ENCODE measurements at regions not wholly inside any gene's neighbourhood (a gene's known extent, or its start where the extent isn't known, plus 50 kb on each side); places are given as distances from the start of the nearest gene placed in this dataset.
"Not testable (repeated sequence)": the region's sequence is repeated elsewhere in the genome, so short reads cannot be mapped to it uniquely, and the experiment has no call there.

- no peaks in the 10 kb centered on the region for H3K27me3 ChIP-seq (ENCODE audit: low read depth)
- no peak for DNase-seq (ENCODE audit: low spot score in 2 of 2)
- no peaks in the 10 kb centered on the region for H3K36me3 ChIP-seq (replicated peaks)
- in situ Hi-C loops (cut with MboI; ENCODE audit: low sequenced_read_pairs) = loop anchor here (25.0 kb wide), 1 partner anchor 101 kb away; no protein-coding TSS in a partner anchor
- no peaks in the 10 kb centered on the region for H3K4me1 ChIP-seq
- H3K9me3 ChIP-seq = no peaks in the 10 kb centered on the region
- H3K4me3 ChIP-seq = no peak overlapping the region
Measured at GRCh38 chr17:14737984-14738651, 437.2 kb downstream of the HS3ST3B1 start.

DNA sequence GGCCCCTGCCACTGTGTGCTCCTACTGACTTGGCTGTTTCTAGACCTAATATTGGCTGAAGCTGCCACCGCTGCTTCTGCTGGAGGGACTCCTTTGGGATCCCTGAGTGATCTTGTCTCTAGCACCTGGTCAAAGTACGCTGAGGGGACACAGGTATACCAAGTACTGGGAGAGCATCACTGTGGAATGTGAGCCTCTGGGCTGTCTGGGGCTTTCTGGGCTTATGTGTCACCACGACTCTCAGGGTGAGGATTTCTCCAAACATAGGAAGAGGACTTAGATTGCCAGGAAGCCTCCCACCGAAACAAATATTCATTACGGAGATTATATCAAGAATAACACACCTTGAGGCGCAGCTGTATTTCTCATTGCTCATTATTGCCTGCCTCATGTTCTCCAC lies 435.8 kb downstream of the HS3ST3B1 start:
- DNase-seq (ENCODE audit: low spot score in 2 of 2) = no peak
- Histone ChIP-seq H3K27me3 (ENCODE audit: low read depth) (no peaks in the 10 kb centered on the region), H3K36me3 (replicated peaks) (no peaks in the 10 kb centered on the region), H3K9me3 (no peaks in the 10 kb centered on the region), H3K4me3 (no peak overlapping the region), H3K4me1 (no peaks in the 10 kb centered on the region)
- in situ Hi-C loops (cut with MboI; ENCODE audit: low sequenced_read_pairs) = loop anchor here (25.0 kb wide), 1 partner anchor 99 kb away; no protein-coding TSS in a partner anchor

GRCh38 chr17:14733376-14733775 lies 432.5 kb downstream of the HS3ST3B1 start:
- H3K27me3 ChIP-seq (ENCODE audit: low read depth) = no peaks in the 10 kb centered on the region
- no peak for DNase-seq (ENCODE audit: low spot score in 2 of 2)
- H3K4me1 ChIP-seq = no peaks in the 10 kb centered on the region
- no peak overlapping the region for H3K4me3 ChIP-seq
- 0 out of 2 replicates have a peak, but pooled peaks cover 3% of the 10 kb centered on the region for H3K9me3 ChIP-seq
- in situ Hi-C loops (cut with MboI; ENCODE audit: low sequenced_read_pairs) = loop anchor here (25.0 kb wide), 1 partner anchor 96 kb away; no protein-coding TSS in a partner anchor
- no peaks in the 10 kb centered on the region for H3K36me3 ChIP-seq (replicated peaks)

DNA sequence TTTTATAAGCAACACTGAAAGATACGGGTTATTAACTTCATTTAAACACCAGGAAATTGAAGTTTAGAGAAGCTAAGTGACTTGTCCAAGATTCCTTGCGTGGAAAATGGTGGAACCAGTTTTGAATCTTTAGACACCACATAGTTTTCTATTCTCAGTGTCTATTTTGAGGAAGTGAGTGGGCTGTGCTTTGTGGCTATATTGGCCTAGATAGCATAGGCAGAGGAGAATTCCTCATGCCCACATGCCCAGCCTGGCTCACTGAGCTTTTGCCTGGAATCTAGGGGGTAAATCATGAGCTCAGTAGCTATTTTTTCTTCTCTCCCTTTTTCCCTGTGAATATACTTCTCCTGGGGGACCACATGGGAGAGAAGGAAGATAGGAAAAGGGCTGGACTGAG lies 431.3 kb downstream of the HS3ST3B1 start:
- H3K4me1 ChIP-seq = no peaks in the 10 kb centered on the region
- H3K36me3 ChIP-seq (replicated peaks) = no peaks in the 10 kb centered on the region
- no peak for DNase-seq (ENCODE audit: low spot score in 2 of 2)
- H3K9me3 ChIP-seq = 0 out of 2 replicates have a peak, but pooled peaks cover 3% of the 10 kb centered on the region
- in situ Hi-C loops (cut with MboI; ENCODE audit: low sequenced_read_pairs) = loop anchor here (25.0 kb wide), 1 partner anchor 95 kb away; no protein-coding TSS in a partner anchor
- no peak overlapping the region for H3K4me3 ChIP-seq
- H3K27me3 ChIP-seq (ENCODE audit: low read depth) = no peaks in the 10 kb centered on the region

DNA sequence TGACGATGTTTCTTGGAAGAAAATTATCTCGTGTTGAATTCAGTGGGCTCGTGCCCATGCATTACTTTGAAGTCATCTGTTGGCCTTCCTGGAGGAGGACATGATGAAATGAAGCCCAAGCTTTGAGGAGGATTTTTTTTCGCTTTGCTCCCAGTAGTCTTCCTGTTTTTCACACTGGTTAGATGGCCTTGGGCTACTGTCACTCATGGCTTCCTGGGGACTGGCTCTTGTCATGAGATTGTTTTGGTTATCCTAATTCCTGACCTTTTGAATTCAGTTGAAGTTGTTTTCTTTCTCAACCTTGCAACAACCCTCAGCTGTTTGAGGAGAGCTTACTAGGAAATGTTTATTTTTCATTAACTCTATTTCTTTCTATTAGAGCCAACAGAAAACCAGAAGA lies 430.7 kb downstream of the HS3ST3B1 start:
- Histone ChIP-seq H3K36me3 (replicated peaks) (no peaks in the 10 kb centered on the region), H3K4me1 (no peaks in the 10 kb centered on the region), H3K4me3 (no peak overlapping the region), H3K27me3 (ENCODE audit: low read depth) (no peaks in the 10 kb centered on the region), H3K9me3 (0 out of 2 replicates have a peak, but pooled peaks cover 3% of the 10 kb centered on the region)
- DNase-seq (ENCODE audit: low spot score in 2 of 2) = no peak
- in situ Hi-C loops (cut with MboI; ENCODE audit: low sequenced_read_pairs) = loop anchor here (25.0 kb wide), 1 partner anchor 94 kb away; no protein-coding TSS in a partner anchor

- H3K36me3 ChIP-seq (replicated peaks) = no peaks in the 10 kb centered on the region
- no peak for DNase-seq (ENCODE audit: low spot score in 2 of 2)
- no peak overlapping the region for H3K4me3 ChIP-seq
- in situ Hi-C loops (cut with MboI; ENCODE audit: low sequenced_read_pairs) = loop anchor here (25.0 kb wide), 1 partner anchor 94 kb away; no protein-coding TSS in a partner anchor
- H3K27me3 ChIP-seq (ENCODE audit: low read depth) = no peaks in the 10 kb centered on the region
- 0 out of 2 replicates have a peak, but pooled peaks cover 3% of the 10 kb centered on the region for H3K9me3 ChIP-seq
- H3K4me1 ChIP-seq = no peaks in the 10 kb centered on the region
Measured at GRCh38 chr17:14730821-14731220, 429.9 kb downstream of the HS3ST3B1 start.

DNA sequence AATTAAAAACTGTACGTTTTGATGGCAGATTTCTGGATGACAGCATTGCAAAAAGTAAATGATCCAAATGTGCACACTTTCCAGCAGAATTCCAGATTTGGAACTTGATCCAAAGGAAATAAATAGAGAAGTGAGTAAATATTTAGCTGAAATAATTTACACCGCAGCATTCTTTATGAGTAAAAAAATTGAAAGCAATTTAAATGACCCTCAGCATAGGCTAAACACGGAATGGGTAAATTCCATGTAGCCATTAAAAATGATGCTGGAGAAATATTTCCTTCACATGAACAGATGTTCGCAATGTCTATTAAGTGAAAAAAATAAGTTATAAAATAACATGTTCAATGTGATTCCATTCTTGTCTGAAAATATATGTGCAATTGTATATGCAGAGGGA lies 424.8 kb downstream of the HS3ST3B1 start:
- Histone ChIP-seq H3K36me3 (replicated peaks) (no peaks in the 10 kb centered on the region), H3K4me3 (no peak overlapping the region), H3K9me3 (peaks cover 3% of the 10 kb centered on the region; the same call in 1 of the 2 replicates), H3K27me3 (ENCODE audit: low read depth) (no peaks in the 10 kb centered on the region), H3K4me1 (no peaks in the 10 kb centered on the region)
- in situ Hi-C loops (cut with MboI; ENCODE audit: low sequenced_read_pairs) = loop anchor here (25.0 kb wide), 1 partner anchor 88 kb away; no protein-coding TSS in a partner anchor
- no peak for DNase-seq (ENCODE audit: low spot score in 2 of 2)

DNA sequence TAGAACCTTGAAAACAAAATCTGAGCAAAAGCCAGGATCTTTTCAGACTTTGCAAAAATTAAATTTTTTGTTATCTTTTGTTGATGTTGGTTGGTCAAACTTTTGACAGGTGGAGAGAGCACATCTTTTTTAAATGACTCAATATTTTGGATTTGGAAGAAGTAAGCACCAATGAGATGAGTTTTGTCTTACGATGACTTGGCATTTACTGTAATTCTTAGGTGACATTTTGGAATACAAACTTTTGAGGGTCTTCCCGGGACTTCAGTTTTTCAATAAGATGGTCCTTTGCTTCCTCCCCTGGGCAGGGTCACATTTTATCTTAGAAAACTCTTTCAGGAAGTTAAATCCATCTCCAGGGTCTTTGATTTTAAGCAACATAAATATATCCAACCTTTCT lies 423.9 kb downstream of the HS3ST3B1 start:
- H3K4me1 ChIP-seq = no peaks in the 10 kb centered on the region
- in situ Hi-C loops (cut with MboI; ENCODE audit: low sequenced_read_pairs) = loop anchor here (25.0 kb wide), 1 partner anchor 87 kb away; no protein-coding TSS in a partner anchor
- no peak for DNase-seq (ENCODE audit: low spot score in 2 of 2)

DNA sequence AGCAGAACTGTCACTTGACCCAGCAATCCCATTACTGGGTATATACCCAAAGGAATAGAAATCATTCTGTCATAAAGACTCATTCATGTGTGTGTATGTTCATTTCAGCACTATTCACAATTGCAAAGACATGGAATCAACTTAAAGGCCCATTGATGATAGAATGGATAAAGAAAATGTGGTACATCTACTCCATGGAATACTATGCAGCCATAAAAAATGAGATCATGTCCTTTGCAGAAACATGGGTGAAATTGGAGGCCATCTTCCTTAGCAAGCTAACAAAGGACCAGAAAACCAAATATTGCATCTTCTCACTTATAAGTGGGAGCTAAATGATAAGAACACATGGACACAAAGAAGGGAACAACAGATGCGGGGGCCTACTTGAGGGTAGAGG lies 422.5 kb downstream of the HS3ST3B1 start:
- H3K27me3 ChIP-seq (ENCODE audit: low read depth); H3K9me3 ChIP-seq; DNase-seq (ENCODE audit: low spot score in 2 of 2); in situ Hi-C loops (cut with MboI; ENCODE audit: low sequenced_read_pairs); H3K4me3 ChIP-seq; H3K36me3 ChIP-seq (replicated peaks); H3K4me1 ChIP-seq: not testable (repeated sequence)

More for the DNA sequence above, 423.9 kb downstream of the HS3ST3B1 start:
- Histone ChIP-seq H3K4me3 (no peak overlapping the region), H3K27me3 (ENCODE audit: low read depth) (no peaks in the 10 kb centered on the region), H3K36me3 (replicated peaks) (no peaks in the 10 kb centered on the region), H3K9me3 (peaks cover 3% of the 10 kb centered on the region; the same call in 1 of the 2 replicates)

- DNase-seq (ENCODE audit: low spot score in 2 of 2) = no peak
Measured at GRCh38 chr17:14719942-14720341, 419.1 kb downstream of the HS3ST3B1 start.

DNA sequence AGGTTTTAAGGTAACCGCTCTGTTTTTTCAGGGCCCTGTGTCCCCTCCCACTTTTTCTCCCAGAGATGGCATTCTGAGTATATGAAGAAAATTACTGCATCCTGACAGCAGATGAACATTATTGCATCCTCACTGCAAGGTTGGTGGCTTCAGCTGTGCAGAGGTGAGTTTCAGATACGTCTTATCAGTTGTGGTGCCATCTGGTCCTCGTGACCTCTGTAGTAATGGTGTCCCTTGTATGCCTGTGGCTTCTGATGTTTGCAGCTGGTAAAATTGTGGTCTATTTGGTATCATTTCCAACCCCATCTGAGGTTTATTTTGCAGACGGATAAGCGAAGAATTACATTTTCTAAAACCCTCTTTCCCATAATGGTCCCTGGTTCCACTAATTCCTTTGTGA lies 417.0 kb downstream of the HS3ST3B1 start:
- no peaks in the 10 kb centered on the region for H3K27me3 ChIP-seq (ENCODE audit: low read depth)

More at GRCh38 chr17:14719942-14720341, 419.1 kb downstream of the HS3ST3B1 start:
- Histone ChIP-seq H3K4me3 (no peak overlapping the region), H3K4me1 (no peaks in the 10 kb centered on the region), H3K9me3 (no peaks in the 10 kb centered on the region; the same call in 1 of the 2 replicates), H3K27me3 (ENCODE audit: low read depth) (no peaks in the 10 kb centered on the region), H3K36me3 (replicated peaks) (no peaks in the 10 kb centered on the region)
- in situ Hi-C loops (cut with MboI; ENCODE audit: low sequenced_read_pairs) = no loop called here

GRCh38 chr17:14715561-14715960 lies 414.7 kb downstream of the HS3ST3B1 start:
- no peaks in the 10 kb centered on the region for H3K27me3 ChIP-seq (ENCODE audit: low read depth)
- no peak for DNase-seq (ENCODE audit: low spot score in 2 of 2)
- in situ Hi-C loops (cut with MboI; ENCODE audit: low sequenced_read_pairs) = no loop called here
- no peaks in the 10 kb centered on the region for H3K4me1 ChIP-seq
- H3K9me3 ChIP-seq = peaks cover 2% of the 10 kb centered on the region; the same call in 1 of the 2 replicates
- no peaks in the 10 kb centered on the region for H3K36me3 ChIP-seq (replicated peaks)
- H3K4me3 ChIP-seq = no peak overlapping the region

More for the DNA sequence above, 417.0 kb downstream of the HS3ST3B1 start:
- DNase-seq (ENCODE audit: low spot score in 2 of 2) = no peak
- no peaks in the 10 kb centered on the region for H3K36me3 ChIP-seq (replicated peaks)
- H3K4me1 ChIP-seq = no peaks in the 10 kb centered on the region
- in situ Hi-C loops (cut with MboI; ENCODE audit: low sequenced_read_pairs) = no loop called here
- H3K4me3 ChIP-seq = no peak overlapping the region
- no peaks in the 10 kb centered on the region; the same call in 1 of the 2 replicates for H3K9me3 ChIP-seq

GRCh38 chr17:14712611-14713021 lies 411.7 kb downstream of the HS3ST3B1 start:
- H3K4me3 ChIP-seq = no peak overlapping the region
- in situ Hi-C loops (cut with MboI; ENCODE audit: low sequenced_read_pairs) = no loop called here
- H3K4me1 ChIP-seq = no peaks in the 10 kb centered on the region
- DNase-seq (ENCODE audit: low spot score in 2 of 2) = no peak
- 0 out of 2 replicates have a peak, but pooled peaks cover 2% of the 10 kb centered on the region for H3K9me3 ChIP-seq
- H3K36me3 ChIP-seq (replicated peaks) = no peaks in the 10 kb centered on the region
- H3K27me3 ChIP-seq (ENCODE audit: low read depth) = no peaks in the 10 kb centered on the region

DNA sequence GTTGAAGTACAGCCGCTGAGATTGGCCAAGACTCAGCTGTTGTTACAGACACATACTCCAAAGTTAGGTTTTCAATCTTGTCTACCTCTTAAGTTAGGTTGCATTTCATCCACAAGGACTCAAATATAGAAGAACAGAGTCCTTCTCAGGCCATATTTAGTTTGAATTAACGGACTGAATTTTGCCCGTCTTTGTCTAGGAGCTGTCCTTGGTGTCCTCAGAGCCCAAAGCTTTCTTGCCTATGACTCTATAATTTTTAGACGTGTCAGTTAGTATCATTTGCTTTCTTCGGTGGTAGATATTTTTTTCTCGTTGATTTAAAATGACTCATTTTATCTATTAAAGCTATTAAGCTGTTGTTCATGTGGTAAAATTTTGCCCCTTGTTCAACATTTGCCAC lies 403.2 kb downstream of the HS3ST3B1 start:
- no peaks in the 10 kb centered on the region for H3K36me3 ChIP-seq (replicated peaks)
- H3K4me3 ChIP-seq = no peak overlapping the region
- no peaks in the 10 kb centered on the region for H3K4me1 ChIP-seq
- H3K27me3 ChIP-seq (ENCODE audit: low read depth) = no peaks in the 10 kb centered on the region
- H3K9me3 ChIP-seq = no peaks in the 10 kb centered on the region
- DNase-seq (ENCODE audit: low spot score in 2 of 2) = no peak
- in situ Hi-C loops (cut with MboI; ENCODE audit: low sequenced_read_pairs) = no loop called here
